ENCODE measurements at regions not wholly inside any gene's neighbourhood (a gene's known extent, or its start where the extent isn't known, plus 50 kb on each side); places are given as distances from the start of the nearest gene placed in this dataset.

GRCh38 chr9:79257790-79258351 lies 313.9 kb upstream of the TLE4 start:
- H3K4me3 Mint-ChIP-seq = no peak overlapping the region
- Histone ChIP-seq H3K27me3 (ENCODE audit: control insufficient read depth in 2 of 2, insufficient read depth in 2 of 2, low read length in 2 of 2) (peaks cover 0 to 6% of the 10 kb centered on the region in 2 donors), H3K4me3 (replicated peaks in 1 of 3; ENCODE audit: low read depth in 2 of 3, low read length in 3 of 3) (peak overlapping the region in 1 of 3 experiments; percentile 56), H3K36me3 (replicated peaks in 1 of 2; ENCODE audit: control insufficient read depth in 1 of 2, insufficient read depth in 2 of 2, low read length in 2 of 2) (no peaks in the 10 kb centered on the region), H2AFZ (ENCODE audit: insufficient read depth, low read depth, low read length, poor library complexity, severe bottlenecking) (peak overlapping the region; percentile 73), H3K9ac (ENCODE audit: insufficient read depth, low read length, poor library complexity, severe bottlenecking) (no peak overlapping the region), H3K9me3 (replicated peaks in 1 of 2; ENCODE audit: control insufficient read depth in 1 of 2, insufficient read depth in 1 of 2, low read length in 2 of 2) (peaks cover 0 to 3% of the 10 kb centered on the region in 2 donors), H3K79me2 (ENCODE audit: insufficient read depth, low read length) (no peaks in the 10 kb centered on the region), H3K4me2 (replicated peaks; ENCODE audit: extremely low read depth, low read length, poor library complexity, severe bottlenecking) (peak overlapping the region; percentile 68), H4K20me1 (ENCODE audit: insufficient read depth, low read length) (no peaks in the 10 kb centered on the region), H3K27ac (ENCODE audit: low read depth in 1 of 2, low read length in 2 of 2) (no peak overlapping the region), H3K4me1 (ENCODE audit: control insufficient read depth in 1 of 2, insufficient read depth in 2 of 2, low read length in 2 of 2) (peaks cover 44 to 49% of the 10 kb centered on the region in 2 donors)
- no peaks in the 10 kb centered on the region for H3K27me3 Mint-ChIP-seq (ENCODE audit: low read depth in 3 of 3)
- peak in 1 of 3 donors; percentile 22 for DNase-seq
- TF ChIP-seq CTCF (IDR thresholded peaks at IDR 0.05) = no peak
- H3K27ac Mint-ChIP-seq = no peak overlapping the region
- WGBS (ENCODE audit: insufficient coverage) = 6% methylated on average over 11 of the region's 21 CpGs
- H3K9me3 Mint-ChIP-seq = peaks cover 4 to 8% (median 6%) of the 10 kb centered on the region in 7 donors
- intact Hi-C loops (cut with micrococcal nuclease) = no loop called here
- no peaks in the 10 kb centered on the region for H3K36me3 Mint-ChIP-seq
- peaks cover 36% of the 10 kb centered on the region for H3K4me1 Mint-ChIP-seq

GRCh38 chr9:79259858-79260257 lies 311.9 kb upstream of the TLE4 start:
- no peak for DNase-seq
- peaks cover 52% of the 10 kb centered on the region for H3K4me1 Mint-ChIP-seq
- Histone ChIP-seq H3K27ac (ENCODE audit: low read depth in 1 of 2, low read length in 2 of 2) (no peak overlapping the region), H3K4me3 (replicated peaks in 1 of 3; ENCODE audit: low read depth in 2 of 3, low read length in 3 of 3) (peak overlapping the region in 1 of 3 experiments; percentile 2), H3K79me2 (ENCODE audit: insufficient read depth, low read length) (no peaks in the 10 kb centered on the region), H2AFZ (ENCODE audit: insufficient read depth, low read depth, low read length, poor library complexity, severe bottlenecking) (peak overlapping the region; percentile 37), H3K4me2 (replicated peaks; ENCODE audit: extremely low read depth, low read length, poor library complexity, severe bottlenecking) (peak overlapping the region; percentile 26), H3K27me3 (ENCODE audit: control insufficient read depth in 2 of 2, insufficient read depth in 2 of 2, low read length in 2 of 2) (peaks cover 0 to 6% of the 10 kb centered on the region in 2 donors), H3K9me3 (replicated peaks in 1 of 2; ENCODE audit: control insufficient read depth in 1 of 2, insufficient read depth in 1 of 2, low read length in 2 of 2) (peaks cover 0 to 4% of the 10 kb centered on the region in 2 donors), H3K4me1 (ENCODE audit: control insufficient read depth in 1 of 2, insufficient read depth in 2 of 2, low read length in 2 of 2) (peaks cover 58 to 60% of the 10 kb centered on the region in 2 donors), H3K36me3 (replicated peaks in 1 of 2; ENCODE audit: control insufficient read depth in 1 of 2, insufficient read depth in 2 of 2, low read length in 2 of 2) (no peaks in the 10 kb centered on the region), H3K9ac (ENCODE audit: insufficient read depth, low read length, poor library complexity, severe bottlenecking) (no peak overlapping the region), H4K20me1 (ENCODE audit: insufficient read depth, low read length) (no peaks in the 10 kb centered on the region)
- peak overlapping the region in 1 of 7 donors; percentile 26 for H3K27ac Mint-ChIP-seq
- H3K36me3 Mint-ChIP-seq = no peaks in the 10 kb centered on the region
- intact Hi-C loops (cut with micrococcal nuclease) = no loop called here
- peak overlapping the region in 1 of 2 donors; percentile 56 for H3K4me3 Mint-ChIP-seq
- peaks cover 7 to 10% (median 9%) of the 10 kb centered on the region in 7 donors for H3K9me3 Mint-ChIP-seq
- no peaks in the 10 kb centered on the region for H3K27me3 Mint-ChIP-seq (ENCODE audit: low read depth in 3 of 3)
- TF ChIP-seq CTCF (IDR thresholded peaks at IDR 0.05) = no peak
- WGBS (ENCODE audit: insufficient coverage) = 3% methylated on average over 2 of the region's 4 CpGs

Data from CD14-positive monocyte (primary cell).